ENCODE measurements at regions not wholly inside any gene's neighbourhood (a gene's known extent, or its start where the extent isn't known, plus 50 kb on each side); places are given as distances from the start of the nearest gene placed in this dataset.

GRCh38 chr1:213759359-213760181 lies 228.2 kb upstream of the PROX1 start:
- ChIA-PET POLR2A (no interaction called here), CTCF (no interaction called here)
- Histone ChIP-seq H3K4me2 (replicated peaks; ENCODE audit: low read depth, low read length, poor library complexity, severe bottlenecking) (no peak overlapping the region), H3K79me2 (ENCODE audit: control insufficient read depth, insufficient read depth, low read length) (no peaks in the 10 kb centered on the region), H3K9me3 (ENCODE audit: control extremely low read depth in 1 of 3, control insufficient read depth in 2 of 3, insufficient read depth in 1 of 3, low read length in 2 of 3) (peaks cover 0 to 3% (median 0%) of the 10 kb centered on the region in 3 donors), H3K36me3 (replicated peaks in 1 of 2; ENCODE audit: control extremely low read depth in 1 of 2, control insufficient read depth in 1 of 2, extremely low read depth in 1 of 2, insufficient read depth in 2 of 2, low read length in 1 of 2) (no peaks in the 10 kb centered on the region), H2AFZ (ENCODE audit: insufficient read depth, low read depth, low read length, poor library complexity, severe bottlenecking) (no peak overlapping the region), H4K20me1 (ENCODE audit: control insufficient read depth, insufficient read depth, low read length, poor library complexity, severe bottlenecking) (no peaks in the 10 kb centered on the region), H3K27ac (ENCODE audit: low read length in 2 of 2) (no peak overlapping the region), H3K27me3 (replicated peaks in 1 of 4; ENCODE audit: control extremely low read depth in 1 of 4, control insufficient read depth in 3 of 4, insufficient read depth in 4 of 4, low read length in 3 of 4) (no peaks in the 10 kb centered on the region), H3K9ac (ENCODE audit: low read length) (no peak overlapping the region), H3K4me1 (ENCODE audit: control insufficient read depth in 2 of 2, insufficient read depth in 2 of 2, low read length in 2 of 2) (no peaks in the 10 kb centered on the region), H3K4me3 (ENCODE audit: control extremely low read depth in 1 of 5, extremely low read depth in 1 of 5, insufficient read depth in 1 of 5, low read depth in 2 of 5, low read length in 4 of 5) (no peak overlapping the region)
- H3K9me3 Mint-ChIP-seq (ENCODE audit: insufficient read depth): no peaks in the 10 kb centered on the region
- 63% methylated on average over 2 of the region's 6 CpGs for WGBS (ENCODE audit: insufficient coverage)
- TF ChIP-seq, protein P1, sequence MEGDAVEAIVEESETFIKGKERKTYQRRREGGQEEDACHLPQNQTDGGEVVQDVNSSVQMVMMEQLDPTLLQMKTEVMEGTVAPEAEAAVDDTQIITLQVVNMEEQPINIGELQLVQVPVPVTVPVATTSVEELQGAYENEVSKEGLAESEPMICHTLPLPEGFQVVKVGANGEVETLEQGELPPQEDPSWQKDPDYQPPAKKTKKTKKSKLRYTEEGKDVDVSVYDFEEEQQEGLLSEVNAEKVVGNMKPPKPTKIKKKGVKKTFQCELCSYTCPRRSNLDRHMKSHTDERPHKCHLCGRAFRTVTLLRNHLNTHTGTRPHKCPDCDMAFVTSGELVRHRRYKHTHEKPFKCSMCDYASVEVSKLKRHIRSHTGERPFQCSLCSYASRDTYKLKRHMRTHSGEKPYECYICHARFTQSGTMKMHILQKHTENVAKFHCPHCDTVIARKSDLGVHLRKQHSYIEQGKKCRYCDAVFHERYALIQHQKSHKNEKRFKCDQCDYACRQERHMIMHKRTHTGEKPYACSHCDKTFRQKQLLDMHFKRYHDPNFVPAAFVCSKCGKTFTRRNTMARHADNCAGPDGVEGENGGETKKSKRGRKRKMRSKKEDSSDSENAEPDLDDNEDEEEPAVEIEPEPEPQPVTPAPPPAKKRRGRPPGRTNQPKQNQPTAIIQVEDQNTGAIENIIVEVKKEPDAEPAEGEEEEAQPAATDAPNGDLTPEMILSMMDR (IDR thresholded peaks at IDR 0.05): no peak
- TF ChIP-seq EZH2 (IDR thresholded peaks at IDR 0.05; ENCODE audit: borderline replicate concordance, insufficient read depth, low read depth, low read length, poor library complexity, severe bottlenecking): no peak
- H3K27ac Mint-ChIP-seq: no peak overlapping the region
- intact Hi-C loops (cut with micrococcal nuclease): no loop called here
- no peak for DNase-seq
- H3K4me1 Mint-ChIP-seq: no peaks in the 10 kb centered on the region
- H3K27me3 Mint-ChIP-seq: peaks cover 3% of the 10 kb centered on the region
- H3K4me3 Mint-ChIP-seq: no peak overlapping the region
- no peak for ATAC-seq (ENCODE audit: low read depth)

GRCh38 chr1:213761845-213762407 lies 225.8 kb upstream of the PROX1 start:
- H3K27ac ChIP-seq (ENCODE audit: low read length in 2 of 2): no peak overlapping the region
- H3K79me2 ChIP-seq (ENCODE audit: control insufficient read depth, insufficient read depth, low read length): no peaks in the 10 kb centered on the region
- intact Hi-C loops (cut with micrococcal nuclease): no loop called here
- CTCF ChIA-PET: no interaction called here
- Mint-ChIP-seq H3K9me3 (ENCODE audit: insufficient read depth) (no peaks in the 10 kb centered on the region), H3K27me3 (peaks cover 5% of the 10 kb centered on the region), H3K4me3 (no peak overlapping the region), H3K27ac (no peak overlapping the region), H3K4me1 (no peaks in the 10 kb centered on the region)
- H3K4me2 ChIP-seq (replicated peaks; ENCODE audit: low read depth, low read length, poor library complexity, severe bottlenecking): no peak overlapping the region
- no peak overlapping the region for H3K4me3 ChIP-seq (ENCODE audit: control extremely low read depth in 1 of 5, extremely low read depth in 1 of 5, insufficient read depth in 1 of 5, low read depth in 2 of 5, low read length in 4 of 5)
- TF ChIP-seq, protein P1 (IDR thresholded peaks at IDR 0.05): no peak
- no peak for TF ChIP-seq EZH2 (IDR thresholded peaks at IDR 0.05; ENCODE audit: borderline replicate concordance, insufficient read depth, low read depth, low read length, poor library complexity, severe bottlenecking)
- no peaks in the 10 kb centered on the region for H3K27me3 ChIP-seq (replicated peaks in 1 of 4; ENCODE audit: control extremely low read depth in 1 of 4, control insufficient read depth in 3 of 4, insufficient read depth in 4 of 4, low read length in 3 of 4)
- H2AFZ ChIP-seq (ENCODE audit: insufficient read depth, low read depth, low read length, poor library complexity, severe bottlenecking): no peak overlapping the region
- POLR2A ChIA-PET: no interaction called here
- H4K20me1 ChIP-seq (ENCODE audit: control insufficient read depth, insufficient read depth, low read length, poor library complexity, severe bottlenecking): no peaks in the 10 kb centered on the region
- ATAC-seq (ENCODE audit: low read depth) (no peak), DNase-seq (no peak)
- H3K4me1 ChIP-seq (ENCODE audit: control insufficient read depth in 2 of 2, insufficient read depth in 2 of 2, low read length in 2 of 2): no peaks in the 10 kb centered on the region
- H3K9me3 ChIP-seq (ENCODE audit: control extremely low read depth in 1 of 3, control insufficient read depth in 2 of 3, insufficient read depth in 1 of 3, low read length in 2 of 3): peaks cover 0 to 3% (median 0%) of the 10 kb centered on the region in 3 donors
- H3K36me3 ChIP-seq (replicated peaks in 1 of 2; ENCODE audit: control extremely low read depth in 1 of 2, control insufficient read depth in 1 of 2, extremely low read depth in 1 of 2, insufficient read depth in 2 of 2, low read length in 1 of 2): no peaks in the 10 kb centered on the region
- 41% methylated on average over 6 of the region's 7 CpGs for WGBS (ENCODE audit: insufficient coverage)
- H3K9ac ChIP-seq (ENCODE audit: low read length): no peak overlapping the region

All from B cell (primary cell).